ENCODE measurements at regions not wholly inside any gene's neighbourhood (a gene's known extent, or its start where the extent isn't known, plus 50 kb on each side); places are given as distances from the start of the nearest gene placed in this dataset.
"Not testable (repeated sequence)": the region's sequence is repeated elsewhere in the genome, so short reads cannot be mapped to it uniquely, and the experiment has no call there.

- H3K27me3 ChIP-seq (ENCODE audit: low read length) = no peaks in the 10 kb centered on the region
- H3K9me3 ChIP-seq (ENCODE audit: insufficient read depth, low read length) = no peaks in the 10 kb centered on the region
- H3K36me3 ChIP-seq (ENCODE audit: low read length) = no peaks in the 10 kb centered on the region
- H3F3A ChIP-seq (ENCODE audit: insufficient read depth) = no peaks in the 10 kb centered on the region
- H4K20me1 ChIP-seq (ENCODE audit: low read depth, low read length) = no peaks in the 10 kb centered on the region
- no peaks in the 10 kb centered on the region for H3K9me2 ChIP-seq (replicated peaks; ENCODE audit: insufficient read depth, low read length)
- TF ChIP-seq, protein P1, sequence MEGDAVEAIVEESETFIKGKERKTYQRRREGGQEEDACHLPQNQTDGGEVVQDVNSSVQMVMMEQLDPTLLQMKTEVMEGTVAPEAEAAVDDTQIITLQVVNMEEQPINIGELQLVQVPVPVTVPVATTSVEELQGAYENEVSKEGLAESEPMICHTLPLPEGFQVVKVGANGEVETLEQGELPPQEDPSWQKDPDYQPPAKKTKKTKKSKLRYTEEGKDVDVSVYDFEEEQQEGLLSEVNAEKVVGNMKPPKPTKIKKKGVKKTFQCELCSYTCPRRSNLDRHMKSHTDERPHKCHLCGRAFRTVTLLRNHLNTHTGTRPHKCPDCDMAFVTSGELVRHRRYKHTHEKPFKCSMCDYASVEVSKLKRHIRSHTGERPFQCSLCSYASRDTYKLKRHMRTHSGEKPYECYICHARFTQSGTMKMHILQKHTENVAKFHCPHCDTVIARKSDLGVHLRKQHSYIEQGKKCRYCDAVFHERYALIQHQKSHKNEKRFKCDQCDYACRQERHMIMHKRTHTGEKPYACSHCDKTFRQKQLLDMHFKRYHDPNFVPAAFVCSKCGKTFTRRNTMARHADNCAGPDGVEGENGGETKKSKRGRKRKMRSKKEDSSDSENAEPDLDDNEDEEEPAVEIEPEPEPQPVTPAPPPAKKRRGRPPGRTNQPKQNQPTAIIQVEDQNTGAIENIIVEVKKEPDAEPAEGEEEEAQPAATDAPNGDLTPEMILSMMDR (IDR thresholded peaks at IDR 0.05; ENCODE audit: insufficient read depth, low read length, poor library complexity, severe bottlenecking) = no peak
- TF ChIP-seq EZH2phosphoT487 (conservative IDR thresholded peaks at IDR 0.05; ENCODE audit: low read length) = no peak
- no peak overlapping the region for H3K27ac ChIP-seq (ENCODE audit: low read depth, low read length)
- no peak overlapping the region for H2AFZ ChIP-seq (ENCODE audit: low read depth, low read length, severe bottlenecking)
- no peak overlapping the region for H3K9ac ChIP-seq (ENCODE audit: low read length)
- H3K4me2 ChIP-seq (ENCODE audit: low read depth, low read length, poor library complexity, severe bottlenecking) = no peak overlapping the region
- H3K79me2 ChIP-seq (ENCODE audit: insufficient read depth, low read length) = no peaks in the 10 kb centered on the region
- H3K4me3 ChIP-seq (ENCODE audit: insufficient read depth, low read length, poor library complexity, severe bottlenecking) = no peak overlapping the region
These were observed 403.8 kb downstream of the DCDC2C start for GRCh38 chr2:4107179-4107578.

DNA sequence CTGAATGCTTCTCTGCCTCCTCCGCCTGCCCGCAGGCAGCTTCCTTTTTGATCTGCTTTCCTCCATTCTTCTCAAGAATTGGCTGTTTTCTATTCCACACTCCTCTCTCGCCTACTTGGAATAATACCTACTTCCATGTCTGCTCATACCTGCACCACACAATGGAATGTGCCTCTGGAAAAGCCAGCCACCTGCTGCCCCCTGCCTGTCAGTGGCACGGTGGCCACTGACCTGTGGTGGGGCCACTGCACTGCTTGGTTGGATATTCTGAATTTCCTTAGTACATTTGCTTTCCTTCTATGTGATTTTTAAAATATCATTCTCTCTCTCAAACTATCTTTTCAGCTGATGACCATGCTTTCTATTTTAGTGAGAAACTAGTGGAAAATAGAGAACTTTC, 406.9 kb downstream of the DCDC2C start:
- no peak overlapping the region for H3K9ac ChIP-seq (ENCODE audit: low read length)
- H3K27me3 ChIP-seq (ENCODE audit: low read length) = no peaks in the 10 kb centered on the region
- no peaks in the 10 kb centered on the region for H3K36me3 ChIP-seq (ENCODE audit: low read length)
- no peaks in the 10 kb centered on the region for H3K9me2 ChIP-seq (replicated peaks; ENCODE audit: insufficient read depth, low read length)
- H3K79me2 ChIP-seq (ENCODE audit: insufficient read depth, low read length) = no peaks in the 10 kb centered on the region
- H3K9me3 ChIP-seq (ENCODE audit: insufficient read depth, low read length) = no peaks in the 10 kb centered on the region
- no peak overlapping the region for H3K27ac ChIP-seq (ENCODE audit: low read depth, low read length)
- H3K4me3 ChIP-seq (ENCODE audit: insufficient read depth, low read length, poor library complexity, severe bottlenecking) = no peak overlapping the region
- H4K20me1 ChIP-seq (ENCODE audit: low read depth, low read length) = no peaks in the 10 kb centered on the region
- no peaks in the 10 kb centered on the region for H3F3A ChIP-seq (ENCODE audit: insufficient read depth)
- no peak overlapping the region for H3K4me2 ChIP-seq (ENCODE audit: low read depth, low read length, poor library complexity, severe bottlenecking)
- no peak overlapping the region for H2AFZ ChIP-seq (ENCODE audit: low read depth, low read length, severe bottlenecking)
- no peak for TF ChIP-seq EZH2phosphoT487 (conservative IDR thresholded peaks at IDR 0.05; ENCODE audit: low read length)
- TF ChIP-seq, protein P1 (IDR thresholded peaks at IDR 0.05; ENCODE audit: insufficient read depth, low read length, poor library complexity, severe bottlenecking) = no peak

DNA sequence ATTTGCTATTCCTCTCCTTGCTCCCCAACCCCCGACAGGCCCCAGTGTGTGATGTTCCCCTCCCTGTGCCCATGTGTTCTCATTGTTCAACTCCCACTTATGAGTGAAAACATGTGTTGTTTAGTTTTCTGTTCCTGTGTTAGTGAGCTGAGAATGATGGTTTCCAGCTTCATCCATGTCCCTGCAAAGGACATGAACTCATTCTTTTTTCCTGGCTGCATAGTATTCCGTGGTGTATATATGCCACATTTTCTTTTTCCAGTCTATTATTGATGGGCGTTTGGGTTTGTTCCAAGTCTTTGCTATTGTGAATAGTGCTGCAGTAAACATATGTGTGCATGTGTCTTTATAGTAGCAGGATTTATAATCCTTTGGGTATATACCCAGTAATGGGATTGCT, 412.1 kb downstream of the DCDC2C start:
- H3K4me3 ChIP-seq (ENCODE audit: insufficient read depth, low read length, poor library complexity, severe bottlenecking); H2AFZ ChIP-seq (ENCODE audit: low read depth, low read length, severe bottlenecking); H3K9ac ChIP-seq (ENCODE audit: low read length); H3K9me3 ChIP-seq (ENCODE audit: insufficient read depth, low read length); H3K36me3 ChIP-seq (ENCODE audit: low read length); H3K27ac ChIP-seq (ENCODE audit: low read depth, low read length); H3K4me2 ChIP-seq (ENCODE audit: low read depth, low read length, poor library complexity, severe bottlenecking); H3K27me3 ChIP-seq (ENCODE audit: low read length); H3F3A ChIP-seq (ENCODE audit: insufficient read depth); H4K20me1 ChIP-seq (ENCODE audit: low read depth, low read length); H3K79me2 ChIP-seq (ENCODE audit: insufficient read depth, low read length); H3K9me2 ChIP-seq (replicated peaks; ENCODE audit: insufficient read depth, low read length): not testable (repeated sequence)

DNA sequence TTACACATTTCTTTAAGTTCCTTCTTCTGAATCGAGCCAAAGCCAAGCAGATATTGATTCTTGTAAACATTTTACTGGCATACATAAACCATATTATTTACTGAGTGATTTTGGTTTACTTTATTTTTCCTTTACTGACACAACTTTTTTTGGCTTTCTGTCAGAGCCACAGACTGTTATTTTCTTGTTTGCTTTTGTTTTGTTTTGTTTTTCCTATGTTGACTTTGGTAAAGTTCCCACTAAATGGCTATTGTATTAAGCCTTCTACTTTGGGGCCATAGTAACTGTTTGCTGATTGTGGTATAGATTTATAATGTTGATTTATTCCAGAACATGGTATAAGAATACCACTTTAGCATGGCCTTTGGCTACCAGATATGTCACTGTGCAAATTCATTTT, 419.4 kb downstream of the DCDC2C start:
- Histone ChIP-seq H3K4me3 (ENCODE audit: insufficient read depth, low read length, poor library complexity, severe bottlenecking) (no peak overlapping the region), H3K9me2 (replicated peaks; ENCODE audit: insufficient read depth, low read length) (no peaks in the 10 kb centered on the region), H2AFZ (ENCODE audit: low read depth, low read length, severe bottlenecking) (no peak overlapping the region), H3K36me3 (ENCODE audit: low read length) (no peaks in the 10 kb centered on the region), H3K9me3 (ENCODE audit: insufficient read depth, low read length) (no peaks in the 10 kb centered on the region), H3K27me3 (ENCODE audit: low read length) (no peaks in the 10 kb centered on the region), H3K4me2 (ENCODE audit: low read depth, low read length, poor library complexity, severe bottlenecking) (no peak overlapping the region), H3K27ac (ENCODE audit: low read depth, low read length) (no peak overlapping the region), H3K79me2 (ENCODE audit: insufficient read depth, low read length) (no peaks in the 10 kb centered on the region), H4K20me1 (ENCODE audit: low read depth, low read length) (no peaks in the 10 kb centered on the region), H3K9ac (ENCODE audit: low read length) (no peak overlapping the region), H3F3A (ENCODE audit: insufficient read depth) (no peaks in the 10 kb centered on the region)
- TF ChIP-seq, protein P1 (IDR thresholded peaks at IDR 0.05; ENCODE audit: insufficient read depth, low read length, poor library complexity, severe bottlenecking) = no peak
- no peak for TF ChIP-seq EZH2phosphoT487 (conservative IDR thresholded peaks at IDR 0.05; ENCODE audit: low read length)
